GM21423 (cell line): ENCODE measurements at regions not wholly inside any gene's neighbourhood (a gene's known extent, or its start where the extent isn't known, plus 50 kb on each side); places are given as distances from the start of the nearest gene placed in this dataset.

Experiments used
- ATAC-seq: cut with Tn5 transposase; IDR thresholded peaks from one replicate; pipeline ENCODE4 v1.9.1; 2021; ENCODE audit warnings: mild to moderate bottlenecking, moderate library complexity; ENCODE audit not compliant: unreplicated experiment

GRCh38 chr5:38101897-38102296 is 156.5 kb upstream of the EGFLAM start:
- no peak for ATAC-seq

- ATAC-seq: no peak
These were observed 158.9 kb upstream of the EGFLAM start for GRCh38 chr5:38099205-38100168.

- no peak for ATAC-seq
These were observed 163.5 kb upstream of the EGFLAM start for GRCh38 chr5:38094889-38095288.

GRCh38 chr5:38093855-38094254 is 164.5 kb upstream of the EGFLAM start:
- ATAC-seq: no peak

- ATAC-seq: no peak
These were observed 171.6 kb upstream of the EGFLAM start for GRCh38 chr5:38086777-38087176.

- no peak for ATAC-seq
These were observed 178.5 kb upstream of the EGFLAM start for GRCh38 chr5:38079620-38080402.

GRCh38 chr5:38078161-38078560 is 180.2 kb upstream of the EGFLAM start:
- no peak for ATAC-seq

GRCh38 chr5:38077652-38078051 is 180.7 kb upstream of the EGFLAM start:
- ATAC-seq: no peak

- ATAC-seq: no peak
These were observed 186.3 kb upstream of the EGFLAM start for GRCh38 chr5:38071831-38072694.

GRCh38 chr5:38070304-38070950 is 187.9 kb upstream of the EGFLAM start:
- ATAC-seq: no peak

GRCh38 chr5:38069360-38069759 is 189.0 kb upstream of the EGFLAM start:
- ATAC-seq: no peak

GRCh38 chr5:38060354-38060753 is 198.0 kb upstream of the EGFLAM start:
- no peak for ATAC-seq

- no peak for ATAC-seq
These were observed 198.5 kb upstream of the EGFLAM start for GRCh38 chr5:38059876-38060275.

- ATAC-seq: no peak
These were observed 206.4 kb upstream of the EGFLAM start for GRCh38 chr5:38051711-38052511.

GRCh38 chr5:38048400-38048799 is 208.6 kb upstream of the GDNF start:
- no peak for ATAC-seq

GRCh38 chr5:38046103-38046502 is 206.3 kb upstream of the GDNF start:
- ATAC-seq: no peak

GRCh38 chr5:38045446-38045845 is 205.6 kb upstream of the GDNF start:
- no peak for ATAC-seq

GRCh38 chr5:38039826-38040225 is 200.0 kb upstream of the GDNF start:
- ATAC-seq: no peak

GRCh38 chr5:38039091-38039490 is 199.2 kb upstream of the GDNF start:
- ATAC-seq: no peak

- ATAC-seq: no peak
These were observed 196.9 kb upstream of the GDNF start for GRCh38 chr5:38036765-38037164.
